GM18873 (cell line): ENCODE measurements at regions not wholly inside any gene's neighbourhood (a gene's known extent, or its start where the extent isn't known, plus 50 kb on each side); places are given as distances from the start of the nearest gene placed in this dataset.
"Not testable (repeated sequence)": the region's sequence is repeated elsewhere in the genome, so short reads cannot be mapped to it uniquely, and the experiment has no call there.

ENCODE experiments used
- ATAC-seq: cut with Tn5 transposase; IDR thresholded peaks from one replicate; pipeline ENCODE4 v1.9.1; 2021; ENCODE audit warnings: mild to moderate bottlenecking, moderate library complexity, moderate number of reproducible peaks; ENCODE audit not compliant: unreplicated experiment, low FRiP score

- not testable (repeated sequence) for ATAC-seq
Observed at GRCh38 chr3:102357313-102357712, 77.5 kb upstream of the ZPLD1 start.

GRCh38 chr3:102360183-102360860 lies 74.5 kb upstream of the ZPLD1 start:
- no peak for ATAC-seq

GRCh38 chr3:102361101-102361500 lies 73.7 kb upstream of the ZPLD1 start:
- ATAC-seq, result no peak

- ATAC-seq, result not testable (repeated sequence)
Observed at GRCh38 chr3:102366116-102366515, 68.7 kb upstream of the ZPLD1 start.

GRCh38 chr3:102374863-102375634 lies 59.8 kb upstream of the ZPLD1 start:
- no peak for ATAC-seq

- no peak for ATAC-seq
Observed at GRCh38 chr3:102378216-102378615, 56.6 kb upstream of the ZPLD1 start.

- not testable (repeated sequence) for ATAC-seq
Observed at GRCh38 chr3:102382201-102382600, 52.6 kb upstream of the ZPLD1 start.
